GM12891 (cell line): ENCODE measurements at regions not wholly inside any gene's neighbourhood (a gene's known extent, or its start where the extent isn't known, plus 50 kb on each side); places are given as distances from the start of the nearest gene placed in this dataset.

Source experiments
- DNase-seq: peaks from one replicate; pipeline ENCODE4 v3.0.0; 2011; ENCODE audit warnings: low spot score; ENCODE audit not compliant: insufficient read length
- FAIRE-seq: peaks from 2 replicates; lab custom pipeline; 2011; peaks lifted over from hg19 to GRCh38; lab: Jason Lieb, UNC
- PAX5 ChIP-seq: IDR thresholded peaks from 2 replicates; pipeline ENCODE4 v1.6.1; 2011; ENCODE audit warnings: low read length, moderate library complexity, mild to moderate bottlenecking; ENCODE audit not compliant: insufficient read depth, severe bottlenecking
- POLR2A ChIP-seq: IDR thresholded peaks from 2 replicates; pipeline ENCODE4 v1.6.1; 2011; ENCODE audit warnings: low read depth, low read length, control low read depth
- POLR2AphosphoS5 ChIP-seq: IDR thresholded peaks from 2 replicates; pipeline ENCODE4 v1.6.1; 2011; ENCODE audit warnings: low read depth, low read length, control low read depth
- POU2F2 ChIP-seq: IDR thresholded peaks from 2 replicates; pipeline ENCODE4 v1.6.1; 2011; ENCODE audit warnings: low read depth, mild to moderate bottlenecking, control low read depth, low read length, moderate library complexity
- SPI1 ChIP-seq: IDR thresholded peaks from 2 replicates; pipeline ENCODE4 v1.6.1; 2011; ENCODE audit warnings: low read depth, low read length, control low read depth
- TAF1 ChIP-seq: IDR thresholded peaks from 2 replicates; pipeline ENCODE4 v1.6.1; 2011; ENCODE audit warnings: low read depth, low read length, control low read depth

- FAIRE-seq, result no peak
- TF ChIP-seq POLR2A (no peak), PAX5 (no peak), POU2F2 (no peak), TAF1 (no peak), POLR2AphosphoS5 (no peak), SPI1 (no peak)
- no peak for DNase-seq
These were observed 339.3 kb upstream of the PFKP start for GRCh38 chr10:2728087-2728486.

- FAIRE-seq, result no peak
- no peak for DNase-seq
- TF ChIP-seq POLR2A, result no peak
- no peak for TF ChIP-seq SPI1
- no peak for TF ChIP-seq PAX5
- no peak for TF ChIP-seq POU2F2
- no peak for TF ChIP-seq TAF1
- TF ChIP-seq POLR2AphosphoS5, result no peak
These were observed 350.8 kb upstream of the PFKP start for GRCh38 chr10:2716596-2716995.

DNA sequence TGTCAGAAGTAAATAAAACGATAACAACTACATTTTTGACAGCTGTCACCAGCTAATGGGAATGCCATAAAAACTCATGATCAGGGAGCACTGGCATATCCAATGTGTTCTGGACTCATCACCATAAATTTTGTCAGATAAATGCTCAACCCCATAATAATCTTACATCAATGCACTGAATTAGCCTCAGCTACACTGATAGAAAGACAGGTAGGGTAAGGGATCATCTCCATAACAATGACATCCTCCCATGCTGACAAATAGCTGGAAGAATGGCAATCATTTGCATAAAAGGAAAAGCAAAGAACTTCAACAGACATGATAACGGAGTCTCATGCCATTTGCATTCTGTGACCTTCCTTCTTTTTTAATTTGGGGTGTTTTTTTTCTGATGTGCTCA lies 352.8 kb upstream of the PFKP start:
- TF ChIP-seq POLR2AphosphoS5 (no peak), PAX5 (no peak), POLR2A (no peak)
- FAIRE-seq (no peak), DNase-seq (no peak)

DNA sequence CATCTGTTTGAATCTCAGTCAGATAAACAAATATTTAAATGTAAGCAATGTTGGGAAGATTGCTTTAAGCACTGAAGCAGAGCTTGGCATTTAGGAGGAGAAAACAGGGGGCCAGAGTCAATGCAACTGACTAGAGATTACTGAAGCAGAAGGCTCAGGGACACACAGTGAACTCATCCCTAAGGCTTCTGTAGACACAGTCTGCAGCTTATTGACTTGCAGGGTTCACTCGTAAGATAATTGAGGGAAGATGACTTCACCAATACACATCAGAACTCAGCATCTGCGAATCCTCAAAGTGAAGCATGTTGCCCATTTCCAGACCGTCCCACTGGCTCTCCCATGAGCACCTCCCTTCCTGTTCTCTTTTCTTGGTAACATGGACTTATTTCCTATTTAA lies 363.4 kb upstream of the PFKP start:
- FAIRE-seq, result no peak
- no peak for DNase-seq
- no peak for TF ChIP-seq POU2F2
- no peak for TF ChIP-seq TAF1
- TF ChIP-seq POLR2AphosphoS5, result no peak
- no peak for TF ChIP-seq SPI1
- no peak for TF ChIP-seq POLR2A
- TF ChIP-seq PAX5, result no peak

DNA sequence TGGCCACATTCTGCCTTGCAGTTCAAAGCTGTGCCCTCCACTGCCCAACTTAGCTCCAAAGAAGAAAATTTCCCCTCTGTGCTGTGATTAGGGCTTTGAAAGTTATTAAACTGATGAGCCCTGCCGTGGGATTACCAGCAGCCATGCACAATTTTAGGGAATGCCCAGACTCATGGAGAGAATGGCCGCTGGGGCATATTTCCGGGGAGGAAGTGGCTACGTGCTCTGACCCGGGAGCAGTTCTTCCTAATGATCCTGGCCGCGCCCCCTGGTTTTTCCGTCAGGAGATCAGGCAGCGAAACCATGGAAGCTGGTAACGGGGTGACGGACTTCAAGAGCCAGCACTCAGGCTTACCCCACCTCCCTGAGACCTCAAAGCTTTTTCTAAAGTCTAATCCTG lies 365.5 kb upstream of the PFKP start:
- FAIRE-seq, result no peak
- TF ChIP-seq POLR2A (no peak), SPI1 (no peak), POLR2AphosphoS5 (no peak)
- DNase-seq, result no peak

- TF ChIP-seq SPI1 (0 out of 2 replicates have a peak, but pooled peaks have one; percentile 25), PAX5 (no peak)
- FAIRE-seq, result no peak
- no peak for DNase-seq
These were observed 366.6 kb upstream of the PFKP start for GRCh38 chr10:2700626-2701305.

- FAIRE-seq (no peak), DNase-seq (no peak)
- TF ChIP-seq POU2F2, result no peak
- no peak for TF ChIP-seq SPI1
- no peak for TF ChIP-seq PAX5
These were observed 378.4 kb upstream of the PFKP start for GRCh38 chr10:2688958-2689357.

DNA sequence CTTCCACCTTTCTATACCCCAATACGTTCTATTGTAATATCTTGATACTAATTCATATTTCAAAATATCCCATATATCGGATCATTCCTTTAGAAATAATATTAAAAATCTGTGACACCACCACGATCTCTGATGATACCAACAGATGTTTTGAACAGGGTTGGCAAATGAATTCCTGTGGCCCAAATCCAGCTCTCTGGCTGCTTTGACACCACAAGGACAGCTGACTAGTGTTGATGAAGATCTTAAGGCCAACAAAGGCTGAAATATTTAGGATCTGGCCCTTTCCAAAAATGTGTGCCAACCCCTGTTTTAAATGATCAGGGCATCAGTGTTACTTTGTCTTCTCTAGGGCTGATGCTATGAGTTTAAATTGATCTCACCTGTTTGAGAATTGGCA lies 380.7 kb upstream of the PFKP start:
- no peak for TF ChIP-seq PAX5
- no peak for TF ChIP-seq POLR2AphosphoS5
- TF ChIP-seq SPI1, result no peak
- no peak for TF ChIP-seq POU2F2
- TF ChIP-seq TAF1, result no peak
- no peak for TF ChIP-seq POLR2A
- DNase-seq (no peak), FAIRE-seq (no peak)

GRCh38 chr10:2682491-2682890 lies 384.9 kb upstream of the PFKP start:
- no peak for FAIRE-seq
- TF ChIP-seq POLR2AphosphoS5, result no peak
- TF ChIP-seq TAF1, result no peak
- TF ChIP-seq POU2F2, result no peak
- TF ChIP-seq PAX5, result no peak
- TF ChIP-seq SPI1, result no peak
- TF ChIP-seq POLR2A, result no peak
- no peak for DNase-seq

- FAIRE-seq (no peak), DNase-seq (no peak)
- no peak for TF ChIP-seq SPI1
- no peak for TF ChIP-seq PAX5
- no peak for TF ChIP-seq TAF1
- no peak for TF ChIP-seq POLR2AphosphoS5
- TF ChIP-seq POLR2A, result no peak
- TF ChIP-seq POU2F2, result no peak
These were observed 385.5 kb upstream of the PFKP start for GRCh38 chr10:2681891-2682290.
